Posterior cingulate gyrus (tissue), 11 donors: ENCODE measurements at regions not wholly inside any gene's neighbourhood (a gene's known extent, or its start where the extent isn't known, plus 50 kb on each side); places are given as distances from the start of the nearest gene placed in this dataset.
"Not testable (repeated sequence)": the region's sequence is repeated elsewhere in the genome, so short reads cannot be mapped to it uniquely, and the experiment has no call there.

ENCODE experiments used
- DNase-seq, 10 donors: peaks; one replicate each; pipeline versions ENCODE4 v3.0.0 to v3.0.0-alpha.2; 2020 to 2021; ENCODE audit warnings: mixed read lengths in 3 of 10
- intact Hi-C: fragments of 100-400 bp; cut with DNase I; formaldehyde crosslinking; loops from one replicate; pipeline ENCODE4 v1.15.1; 2023

- intact Hi-C loops, DNase-seq: not testable (repeated sequence)
These were observed 197.7 kb upstream of the EEF2KMT start for GRCh38 chr16:5295304-5295703.

- DNase-seq, intact Hi-C loops: not testable (repeated sequence)
These were observed 184.6 kb upstream of the EEF2KMT start for GRCh38 chr16:5282152-5282551.

GRCh38 chr16:5257462-5257861, 159.9 kb upstream of the EEF2KMT start:
- intact Hi-C loops, result no loop called here
- peak in 2 of 10 donors; percentile 69 to 79 for DNase-seq

- intact Hi-C loops, result no loop called here
- peak in 3 of 10 donors; percentile 32 to 86 (median 74) for DNase-seq
These were observed 155.2 kb upstream of the EEF2KMT start for GRCh38 chr16:5252791-5253190.

GRCh38 chr16:5247403-5247802, 149.8 kb upstream of the EEF2KMT start:
- intact Hi-C loops, DNase-seq: not testable (repeated sequence)

- DNase-seq, intact Hi-C loops: not testable (repeated sequence)
These were observed 142.7 kb upstream of the EEF2KMT start for GRCh38 chr16:5240278-5240626.

- intact Hi-C loops, result not testable (repeated sequence)
- peak in 7 of 10 donors; percentile 41 to 91 (median 62) for DNase-seq
These were observed 142.1 kb upstream of the EEF2KMT start for GRCh38 chr16:5239472-5240277.

GRCh38 chr16:5235119-5235518, 137.5 kb upstream of the EEF2KMT start:
- intact Hi-C loops, result no loop called here
- no peak for DNase-seq

- intact Hi-C loops, result no loop called here
- DNase-seq, result peak in 1 of 10 donors; percentile 22
These were observed 136.9 kb upstream of the EEF2KMT start for GRCh38 chr16:5234295-5235050.

- intact Hi-C loops, result no loop called here
- DNase-seq, result no peak
These were observed 133.7 kb upstream of the EEF2KMT start for GRCh38 chr16:5231246-5231759.

GRCh38 chr16:5228369-5228768, 130.8 kb upstream of the EEF2KMT start:
- no peak for DNase-seq
- intact Hi-C loops, result no loop called here

GRCh38 chr16:5225931-5226655, 128.5 kb upstream of the EEF2KMT start:
- DNase-seq, result no peak
- intact Hi-C loops, result no loop called here

- intact Hi-C loops, result no loop called here
- DNase-seq, result no peak
These were observed 125.2 kb upstream of the EEF2KMT start for GRCh38 chr16:5222761-5223160.

GRCh38 chr16:5221831-5222230, 124.2 kb upstream of the EEF2KMT start:
- DNase-seq, intact Hi-C loops: not testable (repeated sequence)

- no peak for DNase-seq
- intact Hi-C loops, result no loop called here
These were observed 123.1 kb upstream of the EEF2KMT start for GRCh38 chr16:5220705-5221104.

GRCh38 chr16:5216441-5217080, 119.0 kb upstream of the EEF2KMT start:
- intact Hi-C loops, result no loop called here
- DNase-seq, result peak in 1 of 10 donors; percentile 5

GRCh38 chr16:5215901-5216300, 118.3 kb upstream of the EEF2KMT start:
- peak in 1 of 10 donors; percentile 23 for DNase-seq
- intact Hi-C loops, result no loop called here

- intact Hi-C loops, result no loop called here
- no peak for DNase-seq
These were observed 116.9 kb upstream of the EEF2KMT start for GRCh38 chr16:5214466-5214865.

GRCh38 chr16:5212501-5212900, 114.9 kb upstream of the EEF2KMT start:
- DNase-seq, intact Hi-C loops: not testable (repeated sequence)

GRCh38 chr16:5207862-5208498, 110.4 kb upstream of the EEF2KMT start:
- DNase-seq, intact Hi-C loops: not testable (repeated sequence)
